IPS-NIHi7 (cell line): ENCODE measurements at regions not wholly inside any gene's neighbourhood (a gene's known extent, or its start where the extent isn't known, plus 50 kb on each side); places are given as distances from the start of the nearest gene placed in this dataset.
"Not testable (repeated sequence)": the region's sequence is repeated elsewhere in the genome, so short reads cannot be mapped to it uniquely, and the experiment has no call there.

ENCODE experiments used
- DNase-seq: peaks from one replicate; pipeline ENCODE4 v3.0.0; 2012; ENCODE audit warnings: mixed read lengths; ENCODE audit errors: extremely low spot score

DNA sequence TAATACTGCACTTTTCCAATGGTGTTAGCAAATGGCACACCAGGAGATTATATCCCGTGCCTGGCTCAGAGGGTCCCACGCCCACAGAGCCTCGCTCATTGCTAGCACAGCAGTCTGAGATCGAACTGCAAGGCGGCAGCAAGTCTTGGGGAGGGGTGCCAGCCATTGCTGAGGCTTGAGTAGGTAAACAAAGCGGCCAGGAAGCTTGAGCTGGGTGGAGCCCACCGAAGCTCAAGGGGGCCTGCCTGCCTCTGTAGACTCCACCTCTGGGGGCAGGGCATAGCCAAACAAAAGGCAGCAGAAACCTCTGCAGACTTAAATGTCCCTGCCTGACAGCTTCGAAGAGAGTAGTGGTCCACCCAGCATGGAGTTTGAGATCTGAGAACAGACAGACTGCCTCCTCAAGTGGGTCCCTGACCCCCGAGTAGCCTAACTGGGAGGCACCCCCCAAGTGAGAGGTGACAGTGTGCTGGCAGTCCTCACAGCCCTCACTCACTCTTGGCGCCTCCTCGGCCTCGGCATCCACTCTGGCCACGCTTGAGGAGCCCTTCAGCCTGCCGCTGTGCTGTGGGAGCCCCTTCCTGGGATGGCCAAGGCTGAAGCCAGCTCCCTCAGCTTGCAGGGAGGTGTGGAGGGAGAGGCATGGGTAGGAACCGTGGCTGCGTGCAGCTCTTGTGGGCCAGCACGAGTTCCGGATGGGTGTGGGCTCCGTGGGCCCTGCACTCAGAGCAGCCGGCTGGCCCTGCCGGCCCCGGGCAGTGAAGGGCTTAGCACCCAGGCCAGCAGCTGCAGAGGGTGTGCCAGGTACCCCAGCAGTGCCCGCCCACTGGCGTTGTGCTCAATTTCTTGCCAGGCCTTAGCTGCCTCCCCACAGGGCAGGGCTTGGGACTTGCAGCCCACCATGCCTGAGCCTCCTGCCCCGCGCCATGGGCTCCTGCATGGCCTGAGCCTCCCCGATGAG lies 188.0 kb downstream of the MMUT start:
- not testable (repeated sequence) for DNase-seq

DNA sequence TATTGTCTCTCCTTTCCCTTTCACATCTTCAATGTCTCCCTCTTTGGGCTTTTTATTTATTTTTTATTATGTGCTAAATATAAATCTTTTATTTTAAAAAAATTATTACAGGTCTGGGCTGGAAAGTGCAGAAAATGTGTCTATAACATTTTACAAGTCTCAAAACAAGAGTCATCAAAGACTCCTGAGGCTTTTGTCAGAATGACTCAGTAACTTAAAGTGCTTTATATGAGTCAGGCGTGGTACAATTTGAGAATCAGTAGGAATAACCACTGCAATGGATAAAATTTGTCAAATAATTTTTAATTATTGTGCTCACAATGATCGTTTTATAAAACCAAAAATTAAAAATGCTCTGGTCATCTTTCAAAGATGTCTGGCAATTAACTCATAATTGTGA lies 193.9 kb downstream of the MMUT start:
- no peak for DNase-seq

DNA sequence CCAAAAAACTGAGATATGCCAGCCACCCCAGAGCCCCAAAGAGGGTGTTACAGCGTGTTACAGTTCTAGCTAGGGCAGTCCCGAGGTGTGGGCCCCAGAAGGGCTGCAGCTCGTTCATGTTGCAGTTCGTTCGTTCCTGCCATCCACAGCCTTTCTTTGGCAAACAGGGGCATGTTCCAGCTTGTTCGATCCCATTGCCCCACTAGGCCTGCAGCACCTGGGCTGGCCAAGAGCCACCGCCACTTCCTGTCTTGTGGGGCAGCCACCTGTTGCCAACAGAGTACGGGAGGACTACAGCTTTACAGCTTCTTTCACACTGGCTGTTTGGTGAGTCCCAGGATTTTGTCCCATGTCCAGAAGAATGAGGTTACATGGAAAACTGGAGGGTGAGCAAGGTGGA lies 198.1 kb downstream of the MMUT start:
- DNase-seq = no peak

GRCh38 chr6:49264496-49264895 lies 198.6 kb downstream of the MMUT start:
- no peak for DNase-seq

DNA sequence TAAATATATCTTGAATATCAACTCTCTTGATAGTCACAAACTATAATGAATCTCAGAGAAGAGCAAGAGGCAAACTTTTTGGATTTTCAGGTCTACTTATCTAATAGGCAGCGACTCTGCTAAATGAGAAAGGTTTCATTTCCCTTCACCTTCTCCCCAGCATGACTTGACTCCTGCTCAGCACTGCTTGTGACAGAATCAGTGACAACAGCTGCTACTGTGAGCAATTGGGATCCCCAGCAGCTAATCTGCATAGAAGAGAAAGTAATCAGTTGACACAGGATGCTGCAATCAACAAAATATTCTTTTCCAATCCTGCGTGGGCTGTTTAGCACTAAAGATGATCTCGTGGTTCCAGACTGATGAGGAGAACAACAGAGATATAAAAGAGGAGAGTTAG lies 205.5 kb downstream of the MMUT start:
- no peak for DNase-seq

GRCh38 chr6:49255335-49255734 lies 207.7 kb downstream of the MMUT start:
- DNase-seq = no peak

- no peak for DNase-seq
These were observed 210.2 kb downstream of the MMUT start for GRCh38 chr6:49252901-49253300.

DNA sequence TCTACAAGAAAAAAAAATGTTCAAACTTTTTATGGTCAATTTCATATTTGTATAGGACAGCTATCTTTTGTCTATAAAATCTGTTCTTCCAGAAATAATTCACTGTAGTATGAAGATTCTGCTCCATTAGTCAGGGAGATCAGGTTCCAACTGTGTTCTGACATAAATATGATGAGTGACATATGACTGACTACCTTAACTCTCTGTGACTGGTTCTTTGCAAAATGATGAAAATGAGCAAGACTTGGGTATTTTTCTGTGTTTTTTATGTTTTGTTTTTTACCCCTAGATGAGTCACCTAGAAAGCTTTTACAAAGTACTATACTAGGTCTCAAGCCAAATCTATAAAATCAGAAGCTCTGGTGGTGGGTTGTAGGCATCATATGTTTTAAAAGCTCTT lies 229.6 kb downstream of the MMUT start:
- no peak for DNase-seq

DNA sequence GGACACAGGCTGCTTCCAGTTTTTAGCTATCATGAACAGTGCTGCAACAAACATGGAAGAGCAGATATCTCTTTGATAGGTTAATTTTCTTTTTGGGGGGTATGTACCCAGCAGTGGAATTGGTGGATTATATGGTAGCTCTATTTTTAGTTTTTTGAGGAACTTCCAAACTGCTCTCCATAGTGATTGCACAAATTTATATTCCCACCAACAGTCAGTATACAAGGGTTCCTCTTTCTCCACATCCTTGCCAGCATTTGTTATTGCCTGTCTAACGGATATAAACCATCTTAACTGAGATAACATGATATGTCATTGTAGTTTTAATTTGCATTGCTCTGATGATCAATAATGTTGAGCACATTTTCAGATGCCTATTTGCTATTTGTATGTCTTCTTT lies 237.6 kb downstream of the MMUT start:
- DNase-seq = no peak

DNA sequence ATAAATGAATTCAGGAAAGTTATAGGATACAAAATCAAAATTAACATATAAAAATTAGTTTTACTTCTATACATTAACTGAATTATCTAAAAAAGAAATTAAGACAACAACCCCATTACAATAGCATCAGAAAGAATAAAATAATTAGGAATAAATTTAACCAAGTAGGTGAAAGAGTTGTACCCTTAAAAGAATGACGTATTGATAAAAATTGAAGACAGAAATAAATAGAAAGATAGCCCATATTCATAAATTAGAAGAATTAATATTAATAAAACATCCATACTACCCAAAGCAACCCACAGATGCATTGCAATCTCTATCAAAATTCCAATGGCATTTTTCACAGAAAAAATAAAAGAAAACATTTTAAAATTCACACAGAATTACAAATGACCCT lies 242.8 kb downstream of the MMUT start:
- no peak for DNase-seq

- DNase-seq = no peak
These were observed 257.5 kb downstream of the MMUT start for GRCh38 chr6:49205526-49205925.

GRCh38 chr6:49202924-49203536 lies 260.0 kb downstream of the MMUT start:
- no peak for DNase-seq

DNA sequence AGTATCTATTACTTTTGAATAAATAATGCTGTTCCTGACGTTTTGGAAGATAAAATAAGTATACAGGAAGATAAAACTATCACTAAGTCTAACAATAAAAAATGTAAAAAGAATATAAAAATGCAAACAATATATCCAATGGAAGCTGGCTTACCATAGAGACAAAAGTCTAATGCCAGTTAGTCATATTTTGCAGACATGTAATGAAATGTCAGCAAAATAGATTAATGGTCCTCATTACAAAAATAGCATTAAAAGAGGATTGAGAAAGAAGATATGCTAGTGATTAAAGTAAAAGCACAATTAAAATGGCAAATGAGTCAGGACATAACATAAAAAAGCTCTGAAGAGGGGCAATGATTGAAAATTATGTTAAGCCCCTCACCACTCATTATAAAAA lies 265.0 kb downstream of the MMUT start:
- DNase-seq = no peak

GRCh38 chr6:49162379-49162778 lies 300.7 kb downstream of the MMUT start:
- not testable (repeated sequence) for DNase-seq

- DNase-seq = no peak
These were observed 307.7 kb downstream of the MMUT start for GRCh38 chr6:49155316-49155715.

DNA sequence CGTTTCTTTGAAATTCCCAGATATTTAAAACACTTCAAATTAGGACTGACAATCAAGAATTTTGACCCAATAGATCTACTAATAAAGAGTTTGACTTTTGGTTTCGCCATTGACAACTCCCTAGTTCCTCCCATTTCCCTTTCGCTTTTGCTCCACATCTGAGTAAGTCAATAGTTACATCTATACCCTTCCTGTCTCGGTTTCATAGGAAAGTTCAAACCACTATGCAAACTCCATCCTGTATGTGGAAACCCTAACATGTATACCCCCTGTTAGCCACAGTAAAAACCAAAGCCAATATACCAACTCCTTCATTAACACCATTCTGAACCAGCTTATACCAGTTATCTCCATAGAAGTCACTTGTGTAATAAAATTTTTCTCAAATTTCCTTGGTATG lies 311.1 kb downstream of the MMUT start:
- DNase-seq = no peak

DNA sequence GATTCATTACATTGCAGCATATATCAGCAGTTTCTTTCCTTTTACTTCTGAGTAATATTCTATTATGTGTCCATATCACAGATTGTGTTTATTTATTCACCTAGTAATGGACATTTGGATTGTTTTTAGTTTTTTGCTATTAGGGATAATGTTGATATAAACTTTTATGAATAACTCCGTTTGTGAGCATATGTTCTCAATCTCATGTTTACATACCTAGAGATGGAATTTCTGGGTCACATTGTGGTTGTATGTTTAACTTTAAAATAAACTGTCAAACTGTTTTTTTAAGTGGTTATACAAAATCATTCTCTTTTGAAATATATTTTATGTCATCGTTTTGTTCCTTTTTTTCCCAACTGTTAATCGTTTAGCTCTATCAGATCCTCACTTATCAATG lies 311.6 kb downstream of the MMUT start:
- no peak for DNase-seq

- DNase-seq = no peak
These were observed 312.0 kb downstream of the MMUT start for GRCh38 chr6:49151033-49151432.

DNA sequence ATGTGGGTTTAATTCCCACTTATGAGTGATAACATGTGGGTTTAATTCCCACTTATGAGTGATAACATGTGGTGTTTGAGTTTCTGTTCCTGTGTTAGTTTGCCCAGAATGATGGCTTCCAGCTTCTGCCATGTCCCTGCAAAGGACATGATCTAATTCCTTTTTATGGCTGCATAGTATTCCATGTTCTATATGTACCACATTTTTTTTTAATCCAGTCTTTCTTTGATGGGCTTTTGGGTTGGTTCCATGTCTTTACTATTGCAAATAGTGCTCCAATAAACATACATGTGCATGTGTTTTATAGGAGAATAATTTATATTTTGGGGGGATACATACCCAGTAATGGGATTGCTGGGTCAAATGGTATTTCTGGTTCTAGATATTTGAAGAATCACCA lies 317.8 kb downstream of the MMUT start:
- DNase-seq = no peak

GRCh38 chr6:49142421-49143151 lies 320.5 kb downstream of the MMUT start:
- peak; percentile 43 for DNase-seq

- no peak for DNase-seq
These were observed 341.1 kb downstream of the MMUT start for GRCh38 chr6:49121970-49122369.

DNA sequence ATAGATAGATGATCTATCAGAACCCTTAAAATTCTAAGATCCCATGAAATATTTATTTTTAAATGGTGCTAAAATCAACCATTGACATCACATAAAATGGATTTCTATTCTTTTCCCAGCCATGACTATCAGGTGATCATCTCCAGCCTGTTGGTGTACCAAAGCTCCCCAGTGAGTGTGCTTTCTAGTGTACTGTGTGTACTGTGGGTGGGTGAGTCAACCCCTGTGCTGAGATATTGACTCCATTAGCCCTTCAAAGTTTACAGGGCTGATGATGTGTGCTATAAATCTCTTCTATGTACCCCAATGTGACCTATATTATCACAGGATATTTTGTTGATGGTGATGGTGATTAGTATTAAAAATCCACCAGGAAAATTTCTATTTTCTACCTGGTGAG lies 344.6 kb downstream of the MMUT start:
- no peak for DNase-seq

GRCh38 chr6:49110916-49111315 lies 352.1 kb downstream of the MMUT start:
- DNase-seq = no peak
